CD8-positive, alpha-beta memory T cell (primary cell): ENCODE measurements at regions not wholly inside any gene's neighbourhood (a gene's known extent, or its start where the extent isn't known, plus 50 kb on each side); places are given as distances from the start of the nearest gene placed in this dataset.

Experiments
- CTCF ChIA-PET: fragments of 350-600 bp; sonication (Branson Sonifier 250); formaldehyde crosslinking; loops from one replicate; lab custom pipeline; 2021; ENCODE audit warnings: antibody characterized with exemption; lab: Charles Lee
- POLR2A ChIA-PET: fragments of 350-600 bp; sonication (Branson Sonifier 250); formaldehyde crosslinking; loops from one replicate; lab custom pipeline; 2021; ENCODE audit warnings: antibody characterized with exemption; lab: Charles Lee
- DNase-seq, 5 donors: peaks; one replicate each; pipeline versions ENCODE4 v3.0.0 to v3.0.0-alpha.2; 2020 to 2022; ENCODE audit warnings: mixed read lengths in 1 of 5
- H3K27ac ChIP-seq: one replicate; pipeline ENCODE4 v1.7.0; 2013; ENCODE audit warnings: low read depth, mild to moderate bottlenecking, low read length, moderate library complexity
- H3K27me3 ChIP-seq: 2 replicates; pipeline ENCODE4 v1.7.0; 2013; ENCODE audit warnings: low read length, mild to moderate bottlenecking; ENCODE audit not compliant: insufficient read depth, poor library complexity, severe bottlenecking
- H3K36me3 ChIP-seq: 2 replicates; pipeline ENCODE4 v1.7.0; 2013; ENCODE audit warnings: mild to moderate bottlenecking, low read length, moderate library complexity; ENCODE audit not compliant: insufficient read depth
- H3K4me1 ChIP-seq: 2 replicates; pipeline ENCODE4 v1.7.0; 2013; ENCODE audit warnings: mild to moderate bottlenecking, low read length, moderate library complexity; ENCODE audit not compliant: insufficient read depth
- H3K4me3 ChIP-seq: 2 replicates; pipeline ENCODE4 v1.7.0; 2013; ENCODE audit warnings: mild to moderate bottlenecking, low read length
- H3K9me3 ChIP-seq: 2 replicates; pipeline ENCODE4 v1.7.0; 2013; ENCODE audit warnings: mild to moderate bottlenecking, low read length
- H3K27ac Mint-ChIP-seq, 8 donors: one replicate each; pipeline ENCODE4 v1.8.0; 2020 to 2021; ENCODE audit warnings: mixed read lengths in 8 of 8, mild to moderate bottlenecking in 6 of 8, inconsistent platforms in 3 of 8, moderate library complexity in 3 of 8
- H3K27me3 Mint-ChIP-seq, 2 donors: one replicate each; pipeline ENCODE4 v1.8.0; 2020 to 2021; ENCODE audit warnings: mixed read lengths in 2 of 2, mild to moderate bottlenecking in 1 of 2, moderate library complexity in 1 of 2
- H3K36me3 Mint-ChIP-seq, 3 donors: one replicate each; pipeline ENCODE4 v1.8.0; 2020 to 2021; ENCODE audit warnings: mixed read lengths in 3 of 3, inconsistent platforms in 1 of 3, mild to moderate bottlenecking in 1 of 3
- H3K4me1 Mint-ChIP-seq, 3 donors: one replicate each; pipeline ENCODE4 v1.8.0; 2020 to 2021; ENCODE audit warnings: mixed read lengths in 3 of 3, inconsistent platforms in 1 of 3, mild to moderate bottlenecking in 1 of 3
- H3K4me3 Mint-ChIP-seq, 7 donors: one replicate each; pipeline ENCODE4 v1.8.0; 2020 to 2021; ENCODE audit warnings: mixed read lengths in 7 of 7, mild to moderate bottlenecking in 6 of 7, moderate library complexity in 4 of 7, inconsistent platforms in 2 of 7
- H3K9me3 Mint-ChIP-seq, 5 donors: one replicate each; pipeline ENCODE4 v1.8.0; 2020 to 2022; ENCODE audit warnings: mixed read lengths in 5 of 5, mild to moderate bottlenecking in 3 of 5, moderate library complexity in 2 of 5, inconsistent platforms in 1 of 5

DNA sequence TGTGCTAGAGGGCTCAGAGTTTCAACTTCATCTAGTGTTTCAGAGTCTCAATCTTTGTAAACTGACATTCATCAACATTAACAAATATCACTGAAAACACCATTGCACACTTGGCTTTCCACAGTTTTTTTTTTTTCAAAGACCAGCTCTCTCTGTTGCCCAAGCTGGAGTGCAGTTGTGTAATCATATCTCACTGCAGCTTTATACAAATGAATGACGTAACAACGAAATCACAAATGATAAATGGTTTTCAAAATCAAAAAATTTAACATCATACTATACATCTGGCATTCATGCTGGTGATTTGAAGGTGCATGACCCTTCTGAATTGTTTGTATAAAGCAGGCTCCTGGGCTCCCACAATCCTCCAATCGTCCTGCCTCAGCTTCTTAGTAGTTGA is 248.0 kb upstream of the TMTC4 start:
- H3K27ac ChIP-seq: no peak overlapping the region
- Mint-ChIP-seq H3K27me3 (peaks cover 0 to 7% of the 10 kb centered on the region in 2 donors), H3K4me3 (no peak overlapping the region), H3K4me1 (no peaks in the 10 kb centered on the region), H3K36me3 (no peaks in the 10 kb centered on the region), H3K27ac (no peak overlapping the region), H3K9me3 (peaks cover 0 to 1% (median 0%) of the 10 kb centered on the region in 5 donors)
- H3K4me1 ChIP-seq: no peaks in the 10 kb centered on the region
- CTCF ChIA-PET: no interaction called here
- H3K27me3 ChIP-seq: no peaks in the 10 kb centered on the region
- DNase-seq: no peak
- H3K4me3 ChIP-seq: no peak overlapping the region
- H3K9me3 ChIP-seq: no peaks in the 10 kb centered on the region
- H3K36me3 ChIP-seq: no peaks in the 10 kb centered on the region
- POLR2A ChIA-PET: no interaction called here

DNA sequence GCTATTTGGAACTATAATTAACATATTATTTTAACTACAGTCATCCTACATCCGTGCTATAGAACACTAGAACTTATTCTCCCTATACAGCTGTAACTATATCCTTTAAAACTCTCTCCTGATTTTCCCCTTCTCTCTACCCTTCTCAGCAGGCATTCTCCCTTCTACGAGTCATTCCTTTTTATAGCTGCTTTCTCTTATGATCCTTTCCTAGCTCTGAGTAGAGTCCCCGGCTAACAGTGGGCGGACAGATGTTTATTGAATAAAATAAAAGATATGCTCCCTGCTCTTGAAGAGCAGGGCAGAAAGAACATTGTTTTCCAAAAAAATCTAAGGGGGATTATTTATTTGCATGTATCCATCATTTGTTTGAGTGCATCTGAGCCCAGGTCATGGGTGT is 246.5 kb upstream of the TMTC4 start:
- Mint-ChIP-seq H3K4me3 (no peak overlapping the region), H3K9me3 (peaks cover 0 to 8% (median 0%) of the 10 kb centered on the region in 5 donors), H3K27ac (no peak overlapping the region), H3K27me3 (peaks cover 1 to 8% of the 10 kb centered on the region in 2 donors), H3K36me3 (no peaks in the 10 kb centered on the region), H3K4me1 (no peaks in the 10 kb centered on the region)
- H3K27me3 ChIP-seq: no peaks in the 10 kb centered on the region
- H3K27ac ChIP-seq: no peak overlapping the region
- H3K36me3 ChIP-seq: no peaks in the 10 kb centered on the region
- no peaks in the 10 kb centered on the region for H3K9me3 ChIP-seq
- CTCF ChIA-PET: no interaction called here
- no peak overlapping the region for H3K4me3 ChIP-seq
- H3K4me1 ChIP-seq: no peaks in the 10 kb centered on the region
- POLR2A ChIA-PET: no interaction called here
- no peak for DNase-seq

DNA sequence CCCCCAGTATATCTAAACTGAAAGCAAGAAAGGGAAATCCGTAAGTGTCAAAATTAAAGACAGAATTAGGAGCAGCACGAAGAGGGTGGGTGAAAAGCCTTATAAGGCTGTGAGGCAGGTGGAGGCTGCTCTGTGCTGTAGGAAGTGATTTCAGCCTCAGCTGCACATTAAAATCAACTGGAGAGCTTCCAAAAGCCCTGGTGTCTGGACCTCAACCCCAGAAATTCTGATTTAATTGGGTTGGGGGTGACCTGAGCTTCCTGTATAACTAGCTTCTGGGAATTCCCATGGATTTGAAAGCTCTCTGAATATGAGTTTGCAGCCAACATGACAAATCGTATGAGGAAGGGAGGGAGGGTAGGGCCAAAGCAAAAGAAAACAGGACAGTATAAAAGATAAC is 242.4 kb upstream of the TMTC4 start:
- H3K4me1 Mint-ChIP-seq: no peaks in the 10 kb centered on the region
- no peak overlapping the region for H3K27ac Mint-ChIP-seq
- Histone ChIP-seq H3K4me3 (no peak overlapping the region), H3K36me3 (no peaks in the 10 kb centered on the region), H3K27me3 (no peaks in the 10 kb centered on the region), H3K9me3 (no peaks in the 10 kb centered on the region), H3K4me1 (no peaks in the 10 kb centered on the region), H3K27ac (no peak overlapping the region)
- peaks cover 9 to 23% of the 10 kb centered on the region in 2 donors for H3K27me3 Mint-ChIP-seq
- no peak overlapping the region for H3K4me3 Mint-ChIP-seq
- ChIA-PET CTCF (no interaction called here), POLR2A (no interaction called here)
- H3K36me3 Mint-ChIP-seq: peaks cover 0 to 3% (median 0%) of the 10 kb centered on the region in 3 donors
- DNase-seq: no peak
- H3K9me3 Mint-ChIP-seq: peaks cover 0 to 8% (median 0%) of the 10 kb centered on the region in 5 donors

DNA sequence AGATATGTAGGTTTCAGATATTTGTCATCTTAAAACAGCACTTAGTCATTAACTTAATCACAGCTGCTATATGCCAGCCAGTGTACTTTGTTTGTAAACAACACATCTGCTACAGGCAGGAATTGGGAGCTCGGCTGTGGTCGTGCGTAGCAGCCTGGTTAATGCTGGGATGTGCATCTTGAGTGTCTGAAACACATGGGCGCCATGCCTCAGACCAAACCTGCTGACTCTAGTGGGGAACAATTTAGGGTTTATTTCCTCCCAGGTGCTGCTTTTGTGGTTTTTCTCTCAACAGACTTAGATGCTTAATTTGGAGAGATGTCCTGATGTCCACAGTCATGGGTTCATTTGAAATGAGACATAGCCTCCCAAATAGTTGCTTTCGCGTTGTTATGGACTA is 238.5 kb upstream of the TMTC4 start:
- H3K9me3 Mint-ChIP-seq: peaks cover 0 to 10% (median 0%) of the 10 kb centered on the region in 5 donors
- Histone ChIP-seq H3K4me1 (no peaks in the 10 kb centered on the region), H3K9me3 (no peaks in the 10 kb centered on the region), H3K36me3 (no peaks in the 10 kb centered on the region), H3K27me3 (no peaks in the 10 kb centered on the region), H3K27ac (no peak overlapping the region), H3K4me3 (no peak overlapping the region)
- POLR2A ChIA-PET: no interaction called here
- DNase-seq: no peak
- no peak overlapping the region for H3K27ac Mint-ChIP-seq
- peaks cover 9 to 32% of the 10 kb centered on the region in 2 donors for H3K27me3 Mint-ChIP-seq
- CTCF ChIA-PET: no interaction called here
- no peak overlapping the region for H3K4me3 Mint-ChIP-seq
- H3K36me3 Mint-ChIP-seq: peaks cover 0 to 3% (median 0%) of the 10 kb centered on the region in 3 donors
- H3K4me1 Mint-ChIP-seq: no peaks in the 10 kb centered on the region

DNA sequence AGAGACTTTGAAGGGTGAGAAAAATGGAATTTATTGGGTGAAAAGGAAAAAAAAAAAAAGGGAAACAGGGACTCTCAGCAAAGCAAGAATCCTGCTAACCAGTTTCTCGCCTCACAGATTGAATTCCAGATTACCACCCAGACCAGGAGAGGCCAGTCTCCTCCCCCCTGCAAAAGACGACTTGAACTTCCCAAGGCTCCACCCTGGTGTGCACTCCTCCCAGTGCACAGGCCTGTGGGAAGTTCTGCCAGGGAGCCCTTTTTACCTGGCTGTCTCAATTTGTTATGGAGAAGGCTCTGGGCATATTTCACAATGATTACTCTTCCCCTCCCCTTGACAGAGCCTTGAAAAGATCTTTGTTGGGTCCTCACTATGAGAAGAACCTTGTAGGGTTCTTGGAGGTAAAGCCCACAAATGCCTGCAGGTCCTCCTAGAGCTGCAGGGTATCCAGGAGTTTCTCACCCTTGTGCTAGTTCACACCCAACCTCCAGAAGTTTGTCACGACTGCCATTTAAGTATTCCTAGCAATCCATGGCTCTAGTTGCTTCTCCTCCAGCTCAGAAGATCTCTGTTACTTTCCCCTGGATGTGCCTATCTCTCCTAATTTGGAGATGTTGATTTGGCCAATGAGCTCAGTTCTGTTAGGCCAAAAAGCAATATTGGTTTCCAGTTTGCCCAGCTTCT is 229.8 kb upstream of the TMTC4 start:
- Histone ChIP-seq H3K27me3 (no peaks in the 10 kb centered on the region), H3K27ac (no peak overlapping the region), H3K4me3 (no peak overlapping the region), H3K9me3 (no peaks in the 10 kb centered on the region), H3K36me3 (no peaks in the 10 kb centered on the region), H3K4me1 (no peaks in the 10 kb centered on the region)
- no peaks in the 10 kb centered on the region for H3K36me3 Mint-ChIP-seq
- DNase-seq: no peak
- peaks cover 0 to 2% (median 0%) of the 10 kb centered on the region in 5 donors for H3K9me3 Mint-ChIP-seq
- ChIA-PET CTCF (no interaction called here), POLR2A (no interaction called here)
- no peak overlapping the region for H3K27ac Mint-ChIP-seq
- H3K4me3 Mint-ChIP-seq: no peak overlapping the region
- no peaks in the 10 kb centered on the region for H3K4me1 Mint-ChIP-seq
- H3K27me3 Mint-ChIP-seq: peaks cover 4 to 16% of the 10 kb centered on the region in 2 donors

DNA sequence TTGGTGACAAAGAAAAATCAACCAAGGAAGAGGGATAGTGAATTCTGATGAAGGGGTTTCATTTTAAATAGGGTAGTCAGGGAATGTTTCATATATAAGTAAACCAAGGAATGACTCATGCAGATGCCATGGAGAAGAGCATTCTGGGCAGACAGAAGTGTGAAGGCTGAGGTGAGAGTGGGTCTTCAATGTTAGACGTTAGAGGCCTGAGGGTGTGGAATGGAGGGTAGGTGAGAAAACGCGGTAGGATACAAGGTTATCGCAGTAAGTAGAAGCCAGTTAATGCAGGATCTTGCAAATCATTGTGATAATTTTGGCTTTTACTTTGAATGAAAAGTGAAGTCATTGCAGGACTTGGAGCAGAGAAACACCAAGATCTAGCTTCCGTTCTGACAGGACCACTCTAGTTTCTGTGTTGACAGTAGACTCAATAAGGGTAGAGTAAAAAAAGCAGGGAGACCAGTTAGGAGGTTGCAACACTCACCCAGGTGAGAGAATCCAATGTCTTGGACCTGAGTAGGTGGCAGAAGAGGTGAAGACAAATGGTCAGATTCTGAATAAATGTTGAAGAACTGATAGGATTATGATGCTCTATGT is 225.2 kb upstream of the TMTC4 start:
- H3K9me3 ChIP-seq: no peaks in the 10 kb centered on the region
- Mint-ChIP-seq H3K9me3 (no peaks in the 10 kb centered on the region), H3K36me3 (no peaks in the 10 kb centered on the region), H3K27ac (no peak overlapping the region), H3K4me1 (no peaks in the 10 kb centered on the region), H3K4me3 (no peak overlapping the region), H3K27me3 (peaks cover 4 to 12% of the 10 kb centered on the region in 2 donors)
- H3K4me3 ChIP-seq: no peak overlapping the region
- ChIA-PET CTCF (no interaction called here), POLR2A (no interaction called here)
- H3K27me3 ChIP-seq: no peaks in the 10 kb centered on the region
- no peak overlapping the region for H3K27ac ChIP-seq
- no peaks in the 10 kb centered on the region for H3K4me1 ChIP-seq
- no peaks in the 10 kb centered on the region for H3K36me3 ChIP-seq
- DNase-seq: no peak

DNA sequence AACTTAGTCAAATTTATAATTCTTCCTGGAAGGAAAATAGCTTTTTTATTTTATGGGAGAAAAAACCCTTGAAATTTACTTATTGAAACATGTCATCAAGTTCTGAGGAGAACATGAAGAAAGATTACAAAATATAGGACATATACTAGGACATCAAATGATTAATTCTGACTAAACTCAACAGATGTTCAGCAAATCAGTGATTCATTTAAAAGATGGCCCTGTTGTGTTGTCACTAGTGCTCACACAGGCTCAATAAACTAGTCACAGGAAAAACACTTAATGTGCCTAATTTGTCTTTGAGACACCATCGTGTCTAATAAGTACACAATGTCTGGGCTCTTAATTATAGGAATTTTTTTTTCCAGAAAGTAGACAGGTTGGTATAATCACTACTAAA is 223.8 kb upstream of the TMTC4 start:
- Histone ChIP-seq H3K36me3 (no peaks in the 10 kb centered on the region), H3K27ac (no peak overlapping the region), H3K9me3 (no peaks in the 10 kb centered on the region), H3K4me1 (no peaks in the 10 kb centered on the region), H3K4me3 (no peak overlapping the region), H3K27me3 (no peaks in the 10 kb centered on the region)
- H3K36me3 Mint-ChIP-seq: no peaks in the 10 kb centered on the region
- POLR2A ChIA-PET: no interaction called here
- peaks cover 0 to 9% of the 10 kb centered on the region in 2 donors for H3K27me3 Mint-ChIP-seq
- no peak overlapping the region for H3K27ac Mint-ChIP-seq
- H3K4me3 Mint-ChIP-seq: no peak overlapping the region
- no peaks in the 10 kb centered on the region for H3K4me1 Mint-ChIP-seq
- H3K9me3 Mint-ChIP-seq: no peaks in the 10 kb centered on the region
- CTCF ChIA-PET: no interaction called here
- no peak for DNase-seq

DNA sequence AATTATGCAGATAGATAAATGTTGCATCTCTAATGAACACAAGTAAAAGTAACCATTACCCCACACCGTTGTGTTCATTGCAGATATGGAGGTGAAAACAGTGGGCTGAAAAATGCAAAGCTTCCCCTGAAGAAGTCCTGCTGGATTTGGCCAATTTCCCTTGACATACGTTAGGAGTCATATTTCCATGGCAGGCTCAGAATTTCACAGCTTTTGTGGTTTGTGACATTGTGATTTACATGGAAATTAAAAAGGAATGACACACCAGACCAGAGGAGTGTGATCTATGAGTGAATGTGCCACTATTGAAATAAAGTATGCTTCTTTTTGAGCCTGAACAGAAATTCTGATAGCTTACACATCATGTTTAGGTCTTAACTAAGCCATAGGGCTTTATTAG is 221.1 kb upstream of the TMTC4 start:
- H3K27ac ChIP-seq: no peak overlapping the region
- ChIA-PET POLR2A (no interaction called here), CTCF (no interaction called here)
- no peak for DNase-seq
- no peaks in the 10 kb centered on the region for H3K27me3 Mint-ChIP-seq
- no peaks in the 10 kb centered on the region for H3K9me3 Mint-ChIP-seq
- no peaks in the 10 kb centered on the region for H3K27me3 ChIP-seq
- no peaks in the 10 kb centered on the region for H3K36me3 Mint-ChIP-seq
- H3K4me1 ChIP-seq: no peaks in the 10 kb centered on the region
- H3K4me3 ChIP-seq: no peak overlapping the region
- no peaks in the 10 kb centered on the region for H3K4me1 Mint-ChIP-seq
- no peaks in the 10 kb centered on the region for H3K9me3 ChIP-seq
- H3K4me3 Mint-ChIP-seq: no peak overlapping the region
- H3K36me3 ChIP-seq: no peaks in the 10 kb centered on the region
- no peak overlapping the region for H3K27ac Mint-ChIP-seq
